HepG2 (cell line): ENCODE measurements at regions not wholly inside any gene's neighbourhood (a gene's known extent, or its start where the extent isn't known, plus 50 kb on each side); places are given as distances from the start of the nearest gene placed in this dataset.

Source experiments
- ATAC-seq: fragments of 200-7000 bp; cut with Tn5 transposase; 3 replicates; pipeline ENCODE4 v1.9.1; 2020; ENCODE audit warnings: mild to moderate bottlenecking, moderate library complexity
- BruUV-seq: library from RNA; stranded (reverse); fragments of 400-500 nt; replicated peaks from 2 replicates; lab custom pipeline; 2021; lab: Mats Ljungman, UMichigan
- CTCF ChIA-PET: fragments of 300-600 bp; formaldehyde crosslinking; extraction: SDS; loops from one replicate; lab custom pipeline; 2021; ENCODE audit warnings: low total read pairs, inconsistent platforms, low intra/inter-chr PET ratio; lab: Yijun Ruan, JAX
- POLR2A ChIA-PET: fragments of 350-600 bp; sonication (Branson Sonifier 250); formaldehyde crosslinking; loops from one replicate; lab custom pipeline; 2020; ENCODE audit warnings: antibody characterized with exemption, inconsistent platforms; lab: Yijun Ruan, JAX
- DNase-seq: peaks from one replicate; pipeline ENCODE4 v3.0.0-alpha.2; 2015; ENCODE audit warnings: low spot score
- FAIRE-seq: peaks from 3 replicates; lab custom pipeline; 2011; peaks lifted over from hg19 to GRCh38; lab: Jason Lieb, UNC
- H2AFZ ChIP-seq: one replicate; pipeline ENCODE4 v1.6.1; 2011; ENCODE audit warnings: low read length, inconsistent platforms
- H3K27ac ChIP-seq: fragments of 300-600 bp; 3 replicates; pipeline ENCODE4 v1.8.0; 2011; ENCODE audit warnings: mixed run types, mild to moderate bottlenecking, mixed read lengths, low read length, inconsistent platforms; ENCODE audit not compliant: insufficient read depth; ENCODE audit errors: extremely low read length
- H3K27me3 ChIP-seq, 2 experiments: fragments of 200-600 bp in 1 of 2; 2 replicates in 1 of 2; 3 replicates in 1 of 2; pipeline versions ENCODE4 v1.6.0 to v1.8.0; 2011; ENCODE audit warnings: low read length in 2 of 2, mild to moderate bottlenecking in 2 of 2, moderate library complexity in 2 of 2, inconsistent platforms in 1 of 2; ENCODE audit not compliant: insufficient read depth in 2 of 2, control insufficient read depth in 1 of 2
- H3K36me3 ChIP-seq, 2 experiments: fragments of 200-600 bp in 1 of 2; replicated peaks in 1 of 2; 2 replicates in 1 of 2; 3 replicates in 1 of 2; pipeline versions ENCODE4 v1.5.1 to v1.8.0; 2011; ENCODE audit warnings: low read length in 2 of 2, inconsistent platforms in 1 of 2; ENCODE audit not compliant: insufficient read depth in 2 of 2, control insufficient read depth in 1 of 2
- H3K4me1 ChIP-seq: 2 replicates; pipeline ENCODE4 v1.5.1; 2012; ENCODE audit warnings: low read length, inconsistent platforms; ENCODE audit not compliant: insufficient read depth
- H3K4me2 ChIP-seq: 2 replicates; pipeline ENCODE4 v1.6.0; 2011; ENCODE audit warnings: low read depth, low read length, inconsistent platforms
- H3K4me3 ChIP-seq, 3 experiments: fragments of 200-600 bp in 1 of 3; sonication (generic), shearing (Covaris generic) in 1 of 3; replicated peaks in 1 of 3; 2 replicates each; pipeline ENCODE4 v1.5.1; 2011 to 2016; ENCODE audit warnings: low read length in 3 of 3, inconsistent platforms in 2 of 3, low read depth in 2 of 3, mild to moderate bottlenecking in 2 of 3, control low read depth in 1 of 3, mixed read lengths in 1 of 3; ENCODE audit not compliant: insufficient read depth in 1 of 3
- H3K79me2 ChIP-seq: one replicate; pipeline ENCODE4 v1.6.1; 2011; ENCODE audit warnings: low read length, inconsistent platforms; ENCODE audit not compliant: insufficient read depth
- H3K9ac ChIP-seq: 2 replicates; pipeline ENCODE4 v1.6.0; 2011; ENCODE audit warnings: mild to moderate bottlenecking, low read depth, low read length, inconsistent platforms; ENCODE audit not compliant: insufficient read depth
- H3K9me3 ChIP-seq: 2 replicates; pipeline ENCODE4 v1.5.1; 2012; ENCODE audit warnings: mild to moderate bottlenecking, low read length
- H4K20me1 ChIP-seq: 2 replicates; pipeline ENCODE4 v1.6.0; 2011; ENCODE audit warnings: inconsistent platforms, mild to moderate bottlenecking, low read length, moderate library complexity; ENCODE audit not compliant: insufficient read depth
- CEBPG ChIP-seq: IDR thresholded peaks from 2 replicates; pipeline ENCODE4 v1.6.1; 2016
- TCF12 ChIP-seq, 2 experiments: fragments of 450-650 bp in 1 of 2; sonication (generic) in 1 of 2; formaldehyde crosslinking in 1 of 2; IDR thresholded peaks; 2 replicates each; pipeline versions ENCODE4 v1.6.1 to v1.8.0; 2017 to 2022; ENCODE audit warnings: antibody characterized with exemption in 1 of 2, mild to moderate bottlenecking in 1 of 2, missing genetic modification reagents in 1 of 2, moderate library complexity in 1 of 2
- ZNF17 ChIP-seq: sonication (generic); formaldehyde crosslinking; IDR thresholded peaks from 2 replicates; pipeline ENCODE4 v1.5.0; 2020; ENCODE audit warnings: mild to moderate bottlenecking, missing genetic modification reagents
- ZNF629 ChIP-seq: sonication (generic); formaldehyde crosslinking; conservative IDR thresholded peaks from 2 replicates; pipeline ENCODE4 v1.5.0; 2020; ENCODE audit warnings: missing genetic modification reagents
- ZNF782 ChIP-seq: sonication (generic); formaldehyde crosslinking; IDR thresholded peaks from 2 replicates; pipeline ENCODE4 v1.4.0; 2020; ENCODE audit warnings: missing genetic modification reagents, mild to moderate bottlenecking, borderline replicate concordance
- WGBS: methylation state at CpG from one replicate; pipeline ENCODE4 v1.1.6; 2017; ENCODE audit warnings: low lambda C conversion rate; 5-methylcytosine and 5-hydroxymethylcytosine counted together
- in situ Hi-C: cut with HindIII; loops from 2 replicates; pipeline ENCODE4 v1.10.0; 2017; ENCODE audit warnings: low pct_unique_long_range_greater_than_20kb; ENCODE audit not compliant: extremely low pct_ligation_motif_present
- intact Hi-C: fragments of 100-400 bp; cut with micrococcal nuclease; formaldehyde crosslinking; loops from one replicate; pipeline ENCODE4 v1.10.0; 2022; ENCODE audit not compliant: unreplicated experiment
- TF ChIP-seq, protein P1 (sequence below): IDR thresholded peaks from 2 replicates; pipeline ENCODE4 v1.6.1; 2016; ENCODE audit warnings: low read depth, missing genetic modification reagents, missing compliant biosample characterization

DNA sequence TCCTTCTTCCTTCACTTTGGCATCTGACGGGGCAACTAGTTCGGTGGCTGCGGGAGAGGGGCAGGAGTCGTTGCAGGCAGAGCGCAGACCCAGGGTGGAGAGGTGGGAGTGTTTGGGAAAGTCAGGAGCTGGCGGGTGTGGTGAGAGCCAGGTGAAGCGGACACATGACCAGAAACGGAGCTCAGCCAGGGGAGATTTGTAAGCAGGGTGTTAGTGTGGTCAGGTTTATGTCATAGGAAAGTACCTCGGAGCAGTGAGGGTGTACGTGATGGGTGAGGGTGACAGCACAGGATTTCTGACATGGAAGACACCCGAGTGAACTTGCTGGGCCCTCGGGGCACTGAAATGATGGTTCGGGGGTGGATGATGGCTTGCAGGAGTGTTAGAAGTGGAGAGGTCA lies 247.4 kb upstream of the TPM1 start (continued):
- TF ChIP-seq, protein P1, sequence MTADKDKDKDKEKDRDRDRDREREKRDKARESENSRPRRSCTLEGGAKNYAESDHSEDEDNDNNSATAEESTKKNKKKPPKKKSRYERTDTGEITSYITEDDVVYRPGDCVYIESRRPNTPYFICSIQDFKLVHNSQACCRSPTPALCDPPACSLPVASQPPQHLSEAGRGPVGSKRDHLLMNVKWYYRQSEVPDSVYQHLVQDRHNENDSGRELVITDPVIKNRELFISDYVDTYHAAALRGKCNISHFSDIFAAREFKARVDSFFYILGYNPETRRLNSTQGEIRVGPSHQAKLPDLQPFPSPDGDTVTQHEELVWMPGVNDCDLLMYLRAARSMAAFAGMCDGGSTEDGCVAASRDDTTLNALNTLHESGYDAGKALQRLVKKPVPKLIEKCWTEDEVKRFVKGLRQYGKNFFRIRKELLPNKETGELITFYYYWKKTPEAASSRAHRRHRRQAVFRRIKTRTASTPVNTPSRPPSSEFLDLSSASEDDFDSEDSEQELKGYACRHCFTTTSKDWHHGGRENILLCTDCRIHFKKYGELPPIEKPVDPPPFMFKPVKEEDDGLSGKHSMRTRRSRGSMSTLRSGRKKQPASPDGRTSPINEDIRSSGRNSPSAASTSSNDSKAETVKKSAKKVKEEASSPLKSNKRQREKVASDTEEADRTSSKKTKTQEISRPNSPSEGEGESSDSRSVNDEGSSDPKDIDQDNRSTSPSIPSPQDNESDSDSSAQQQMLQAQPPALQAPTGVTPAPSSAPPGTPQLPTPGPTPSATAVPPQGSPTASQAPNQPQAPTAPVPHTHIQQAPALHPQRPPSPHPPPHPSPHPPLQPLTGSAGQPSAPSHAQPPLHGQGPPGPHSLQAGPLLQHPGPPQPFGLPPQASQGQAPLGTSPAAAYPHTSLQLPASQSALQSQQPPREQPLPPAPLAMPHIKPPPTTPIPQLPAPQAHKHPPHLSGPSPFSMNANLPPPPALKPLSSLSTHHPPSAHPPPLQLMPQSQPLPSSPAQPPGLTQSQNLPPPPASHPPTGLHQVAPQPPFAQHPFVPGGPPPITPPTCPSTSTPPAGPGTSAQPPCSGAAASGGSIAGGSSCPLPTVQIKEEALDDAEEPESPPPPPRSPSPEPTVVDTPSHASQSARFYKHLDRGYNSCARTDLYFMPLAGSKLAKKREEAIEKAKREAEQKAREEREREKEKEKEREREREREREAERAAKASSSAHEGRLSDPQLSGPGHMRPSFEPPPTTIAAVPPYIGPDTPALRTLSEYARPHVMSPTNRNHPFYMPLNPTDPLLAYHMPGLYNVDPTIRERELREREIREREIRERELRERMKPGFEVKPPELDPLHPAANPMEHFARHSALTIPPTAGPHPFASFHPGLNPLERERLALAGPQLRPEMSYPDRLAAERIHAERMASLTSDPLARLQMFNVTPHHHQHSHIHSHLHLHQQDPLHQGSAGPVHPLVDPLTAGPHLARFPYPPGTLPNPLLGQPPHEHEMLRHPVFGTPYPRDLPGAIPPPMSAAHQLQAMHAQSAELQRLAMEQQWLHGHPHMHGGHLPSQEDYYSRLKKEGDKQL = no peak

DNA sequence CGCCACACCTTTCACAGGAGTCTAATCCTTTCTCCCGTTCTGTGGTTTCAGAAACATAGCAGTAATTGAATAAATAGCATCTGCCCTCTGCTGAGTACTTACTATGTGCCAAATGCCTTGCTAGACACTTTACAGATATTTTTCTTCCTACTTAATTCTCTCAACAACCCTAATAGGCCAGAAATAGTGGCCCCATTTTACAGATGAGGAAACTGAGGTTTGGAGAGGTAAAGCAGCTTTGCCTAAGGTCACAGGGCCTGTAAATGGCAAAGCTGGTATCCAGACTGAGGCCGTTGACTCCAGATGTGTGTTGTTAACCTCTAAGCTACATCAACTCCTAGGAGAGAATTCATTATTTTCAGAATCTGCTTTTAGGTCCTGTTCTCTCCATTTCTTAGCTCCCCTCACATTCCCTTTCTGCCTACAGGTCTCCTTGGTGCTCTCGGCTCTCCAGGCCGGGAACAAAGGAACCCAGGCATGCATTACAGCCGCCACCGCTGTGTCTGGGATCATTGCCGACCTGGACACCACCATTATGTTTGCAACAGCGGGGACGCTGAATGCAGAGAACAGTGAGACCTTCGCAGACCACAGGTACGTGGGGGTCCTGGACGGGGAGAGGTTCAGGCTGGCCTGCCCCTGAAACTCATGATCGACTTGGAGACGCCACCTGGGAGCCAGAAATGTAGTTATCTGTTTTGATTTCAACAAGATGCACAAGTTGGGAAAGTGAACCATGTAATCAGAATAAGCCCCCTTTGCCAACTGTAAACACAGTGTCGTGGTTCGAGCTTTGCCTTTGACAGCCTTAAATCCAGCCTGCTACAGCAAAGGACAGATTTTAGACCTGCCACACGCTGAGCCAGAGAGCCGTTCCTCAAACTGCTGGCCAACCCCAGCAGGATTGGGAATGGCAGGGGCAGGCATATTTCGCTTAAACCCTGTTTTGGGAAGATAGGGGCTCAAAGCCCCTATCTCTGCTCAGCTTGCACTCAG lies 246.5 kb upstream of the TPM1 start:
- Histone ChIP-seq H3K4me3 (no peak overlapping the region), H3K36me3 (no peaks in the 10 kb centered on the region; a peak in 1 of 5 replicates), H3K4me2 (no peak overlapping the region), H4K20me1 (no peaks in the 10 kb centered on the region), H3K9ac (no peak overlapping the region), H3K79me2 (no peaks in the 10 kb centered on the region), H3K4me1 (peaks cover 19% of the 10 kb centered on the region), H3K27ac (no peak overlapping the region), H2AFZ (no peak overlapping the region), H3K27me3 (no peaks in the 10 kb centered on the region), H3K9me3 (no peaks in the 10 kb centered on the region)
- FAIRE-seq = no peak
- in situ Hi-C loops (loop anchor here (25.0 kb wide), 1 partner anchor 616 kb away; no protein-coding TSS in a partner anchor), intact Hi-C loops (no loop called here)
- TF ChIP-seq ZNF17 = no peak
- no peak for TF ChIP-seq ZNF782
- TF ChIP-seq ZNF629 (CRISPR knock-in tag) = peak; percentile 61
- no peak for TF ChIP-seq CEBPG (CRISPR knock-in tag)
- TF ChIP-seq TCF12 (IDR thresholded peaks at IDR 0.05) = no peak
- TF ChIP-seq TCF12 (CRISPR knock-in tag; IDR thresholded peaks at IDR 0.05) = no peak
- ChIA-PET CTCF (no interaction called here), POLR2A (no interaction called here)
- no peak for DNase-seq
- no peak for ATAC-seq
- WGBS = 96% methylated on average over 18 of the region's 20 CpGs
- BruUV-seq = no TSS peak
